Caco-2 (cell line): ENCODE measurements at regions not wholly inside any gene's neighbourhood (a gene's known extent, or its start where the extent isn't known, plus 50 kb on each side); places are given as distances from the start of the nearest gene placed in this dataset.

ENCODE experiments used
- BruUV-seq: library from RNA; stranded (reverse); fragments of 400-500 nt; replicated peaks from 2 replicates; lab custom pipeline; 2021; lab: Mats Ljungman, UMichigan
- CTCF ChIA-PET: fragments of 300-600 bp; sonication (Branson Sonifier 250); formaldehyde crosslinking; loops from one replicate; lab custom pipeline; 2022; ENCODE audit warnings: antibody characterized with exemption; lab: Charles Lee
- POLR2A ChIA-PET: fragments of 300-600 bp; sonication (Branson Sonifier 250); formaldehyde crosslinking; loops from one replicate; lab custom pipeline; 2022; ENCODE audit warnings: antibody characterized with exemption; lab: Charles Lee
- DNase-seq, 2 experiments: peaks; one replicate each; pipeline versions ENCODE4 v3.0.0 to v3.0.0-alpha.2; 2020 to 2022
- H3K27me3 ChIP-seq: replicated peaks from 2 replicates; pipeline ENCODE4 v1.6.0; 2011; ENCODE audit warnings: low read length; ENCODE audit not compliant: control insufficient read depth, insufficient read depth
- H3K36me3 ChIP-seq: 2 replicates; pipeline ENCODE4 v1.5.1; 2011; ENCODE audit warnings: low read length; ENCODE audit not compliant: control insufficient read depth, insufficient read depth
- H3K4me1 ChIP-seq: fragments of 250-450 bp; sonication (Bioruptor Pico); 2 replicates; pipeline ENCODE4 v1.5.1; 2020; ENCODE audit warnings: mild to moderate bottlenecking
- H3K4me3 ChIP-seq: 2 replicates; pipeline ENCODE4 v1.5.1; 2011; ENCODE audit warnings: low read depth, mild to moderate bottlenecking, control low read depth, low read length
- H3K9me3 ChIP-seq: fragments of 250-450 bp; sonication (Bioruptor Pico); 2 replicates; pipeline ENCODE4 v1.5.1; 2020; ENCODE audit warnings: mild to moderate bottlenecking, moderate library complexity
- H3K27ac Mint-ChIP-seq: one replicate; pipeline ENCODE4 v1.8.0; 2022; ENCODE audit warnings: mixed read lengths; ENCODE audit not compliant: unreplicated experiment
- H3K27me3 Mint-ChIP-seq: one replicate; pipeline ENCODE4 v1.8.0; 2022; ENCODE audit warnings: mixed read lengths; ENCODE audit not compliant: insufficient read depth, unreplicated experiment
- H3K36me3 Mint-ChIP-seq: one replicate; pipeline ENCODE4 v1.8.0; 2022; ENCODE audit warnings: mild to moderate bottlenecking, mixed read lengths; ENCODE audit not compliant: insufficient read depth, unreplicated experiment
- H3K4me1 Mint-ChIP-seq: one replicate; pipeline ENCODE4 v1.8.0; 2022; ENCODE audit warnings: low read depth, mixed read lengths; ENCODE audit not compliant: unreplicated experiment
- H3K4me3 Mint-ChIP-seq: one replicate; pipeline ENCODE4 v1.8.0; 2022; ENCODE audit warnings: mild to moderate bottlenecking, moderate library complexity, mixed read lengths; ENCODE audit not compliant: unreplicated experiment
- H3K9me3 Mint-ChIP-seq: one replicate; pipeline ENCODE4 v1.8.0; 2022; ENCODE audit warnings: mixed read lengths; ENCODE audit not compliant: unreplicated experiment
- intact Hi-C: fragments of 100-400 bp; cut with micrococcal nuclease; formaldehyde crosslinking; loops from one replicate; pipeline ENCODE4 v1.10.0; 2022; ENCODE audit not compliant: unreplicated experiment
- TF ChIP-seq, protein P1 (sequence below), 2 experiments: fragments of 200-600 bp in 1 of 2; IDR thresholded peaks; 1 replicate in 1 of 2; 2 replicates in 1 of 2; pipeline versions ENCODE4 v1.5.1 to v1.8.0; 2011 to 2022; ENCODE audit warnings: antibody characterized with exemption in 1 of 2, control low read depth in 1 of 2, inconsistent platforms in 1 of 2, low read depth in 1 of 2, low read length in 1 of 2, mild to moderate bottlenecking in 1 of 2, moderate library complexity in 1 of 2; ENCODE audit not compliant: insufficient read depth in 1 of 2, severe bottlenecking in 1 of 2, unreplicated experiment in 1 of 2

DNA sequence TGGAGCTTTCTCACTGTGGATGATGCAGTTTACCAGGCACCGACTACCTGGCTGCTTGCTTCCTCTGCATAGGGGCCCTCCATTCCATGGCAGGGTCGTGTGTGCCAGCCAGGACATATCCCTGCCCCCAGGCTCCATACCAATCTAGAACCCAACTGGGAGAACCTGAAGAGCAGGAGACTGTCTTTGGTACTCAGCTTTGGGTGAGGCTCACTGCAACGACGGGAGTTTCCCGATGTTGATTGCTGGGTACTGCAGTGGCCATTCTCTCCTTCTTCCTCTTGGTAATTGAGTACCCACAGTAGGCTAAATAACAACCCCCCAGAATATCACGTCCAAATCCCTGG lies 133.3 kb upstream of the SERTAD2 start:
- peaks cover 25% of the 10 kb centered on the region for H3K4me1 ChIP-seq
- no peaks in the 10 kb centered on the region for H3K9me3 Mint-ChIP-seq
- peaks cover 19% of the 10 kb centered on the region for H3K4me1 Mint-ChIP-seq
- no peak overlapping the region for H3K4me3 Mint-ChIP-seq
- no peaks in the 10 kb centered on the region for H3K36me3 ChIP-seq
- TF ChIP-seq, protein P1, sequence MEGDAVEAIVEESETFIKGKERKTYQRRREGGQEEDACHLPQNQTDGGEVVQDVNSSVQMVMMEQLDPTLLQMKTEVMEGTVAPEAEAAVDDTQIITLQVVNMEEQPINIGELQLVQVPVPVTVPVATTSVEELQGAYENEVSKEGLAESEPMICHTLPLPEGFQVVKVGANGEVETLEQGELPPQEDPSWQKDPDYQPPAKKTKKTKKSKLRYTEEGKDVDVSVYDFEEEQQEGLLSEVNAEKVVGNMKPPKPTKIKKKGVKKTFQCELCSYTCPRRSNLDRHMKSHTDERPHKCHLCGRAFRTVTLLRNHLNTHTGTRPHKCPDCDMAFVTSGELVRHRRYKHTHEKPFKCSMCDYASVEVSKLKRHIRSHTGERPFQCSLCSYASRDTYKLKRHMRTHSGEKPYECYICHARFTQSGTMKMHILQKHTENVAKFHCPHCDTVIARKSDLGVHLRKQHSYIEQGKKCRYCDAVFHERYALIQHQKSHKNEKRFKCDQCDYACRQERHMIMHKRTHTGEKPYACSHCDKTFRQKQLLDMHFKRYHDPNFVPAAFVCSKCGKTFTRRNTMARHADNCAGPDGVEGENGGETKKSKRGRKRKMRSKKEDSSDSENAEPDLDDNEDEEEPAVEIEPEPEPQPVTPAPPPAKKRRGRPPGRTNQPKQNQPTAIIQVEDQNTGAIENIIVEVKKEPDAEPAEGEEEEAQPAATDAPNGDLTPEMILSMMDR (IDR thresholded peaks at IDR 0.05; ENCODE audit: insufficient read depth in 1 of 2, low read depth in 1 of 2, low read length in 1 of 2, severe bottlenecking in 1 of 2, unreplicated experiment in 1 of 2) = no peak
- no peak for DNase-seq
- intact Hi-C loops = no loop called here
- H3K27me3 Mint-ChIP-seq = no peaks in the 10 kb centered on the region
- no peaks in the 10 kb centered on the region for H3K9me3 ChIP-seq
- no peaks in the 10 kb centered on the region for H3K27me3 ChIP-seq
- peaks cover 4% of the 10 kb centered on the region for H3K36me3 Mint-ChIP-seq
- H3K27ac Mint-ChIP-seq = no peak overlapping the region
- no peak overlapping the region for H3K4me3 ChIP-seq
- CTCF ChIA-PET = no interaction called here
- POLR2A ChIA-PET = no interaction called here
- no TSS peak for BruUV-seq

- no peak overlapping the region for H3K4me3 Mint-ChIP-seq
- H3K36me3 Mint-ChIP-seq = peaks cover 4% of the 10 kb centered on the region
- ChIA-PET POLR2A (no interaction called here), CTCF (no interaction called here)
- intact Hi-C loops = no loop called here
- no peak overlapping the region for H3K27ac Mint-ChIP-seq
- no peaks in the 10 kb centered on the region for H3K27me3 ChIP-seq
- no peaks in the 10 kb centered on the region for H3K36me3 ChIP-seq
- BruUV-seq = no TSS peak
- H3K9me3 ChIP-seq = no peaks in the 10 kb centered on the region
- TF ChIP-seq, protein P1 (IDR thresholded peaks at IDR 0.05; ENCODE audit: insufficient read depth in 1 of 2, low read depth in 1 of 2, low read length in 1 of 2, severe bottlenecking in 1 of 2, unreplicated experiment in 1 of 2) = no peak
- DNase-seq = no peak
- H3K4me3 ChIP-seq = no peak overlapping the region
- H3K4me1 ChIP-seq = peaks cover 25% of the 10 kb centered on the region
- H3K9me3 Mint-ChIP-seq = no peaks in the 10 kb centered on the region
- H3K4me1 Mint-ChIP-seq = peaks cover 19% of the 10 kb centered on the region
- no peaks in the 10 kb centered on the region for H3K27me3 Mint-ChIP-seq
Measured at GRCh38 chr2:64787698-64788097, 134.0 kb upstream of the SERTAD2 start.

GRCh38 chr2:64789466-64790320 lies 136.0 kb upstream of the SERTAD2 start:
- Histone ChIP-seq H3K9me3 (no peaks in the 10 kb centered on the region), H3K4me1 (peaks cover 19% of the 10 kb centered on the region), H3K36me3 (no peaks in the 10 kb centered on the region), H3K27me3 (no peaks in the 10 kb centered on the region), H3K4me3 (no peak overlapping the region)
- H3K27me3 Mint-ChIP-seq = no peaks in the 10 kb centered on the region
- TF ChIP-seq, protein P1 (IDR thresholded peaks at IDR 0.05; ENCODE audit: insufficient read depth in 1 of 2, low read depth in 1 of 2, low read length in 1 of 2, severe bottlenecking in 1 of 2, unreplicated experiment in 1 of 2) = no peak
- H3K9me3 Mint-ChIP-seq = no peaks in the 10 kb centered on the region
- peaks cover 12% of the 10 kb centered on the region for H3K4me1 Mint-ChIP-seq
- CTCF ChIA-PET = interaction anchor here (0.6 to 1.0 kb wide), 2 partner anchors 123 to 129 kb away, joined by 3 to 4 read pairs; no protein-coding TSS in a partner anchor
- no peak overlapping the region for H3K4me3 Mint-ChIP-seq
- DNase-seq = no peak
- intact Hi-C loops = no loop called here
- POLR2A ChIA-PET = no interaction called here
- BruUV-seq = no TSS peak
- no peak overlapping the region for H3K27ac Mint-ChIP-seq
- H3K36me3 Mint-ChIP-seq = no peaks in the 10 kb centered on the region
